ENCODE measurements at regions not wholly inside any gene's neighbourhood (a gene's known extent, or its start where the extent isn't known, plus 50 kb on each side); places are given as distances from the start of the nearest gene placed in this dataset.

DNA sequence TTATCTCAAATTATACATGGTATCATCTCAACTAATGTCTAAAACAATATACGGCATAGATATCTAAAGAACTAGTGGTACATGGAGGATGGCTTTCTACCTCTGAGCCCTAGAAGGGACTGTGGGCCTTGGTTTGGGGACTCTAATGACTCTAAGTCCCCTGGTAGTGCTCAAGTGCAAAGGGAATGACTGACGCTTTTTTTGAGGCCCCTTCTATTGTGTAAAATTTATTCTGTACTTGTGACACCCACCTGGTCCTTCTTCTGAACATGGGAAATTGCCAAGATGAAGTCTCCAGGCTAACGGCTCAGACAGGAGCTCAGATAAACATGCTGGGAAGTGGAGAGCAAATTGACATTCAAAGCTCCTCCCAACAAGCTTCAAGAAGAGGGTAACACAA lies 53.4 kb upstream of the IGLL5 start:
- no peak for TF ChIP-seq POLR2A (IDR thresholded peaks at IDR 0.05)
- TF ChIP-seq, protein P1, sequence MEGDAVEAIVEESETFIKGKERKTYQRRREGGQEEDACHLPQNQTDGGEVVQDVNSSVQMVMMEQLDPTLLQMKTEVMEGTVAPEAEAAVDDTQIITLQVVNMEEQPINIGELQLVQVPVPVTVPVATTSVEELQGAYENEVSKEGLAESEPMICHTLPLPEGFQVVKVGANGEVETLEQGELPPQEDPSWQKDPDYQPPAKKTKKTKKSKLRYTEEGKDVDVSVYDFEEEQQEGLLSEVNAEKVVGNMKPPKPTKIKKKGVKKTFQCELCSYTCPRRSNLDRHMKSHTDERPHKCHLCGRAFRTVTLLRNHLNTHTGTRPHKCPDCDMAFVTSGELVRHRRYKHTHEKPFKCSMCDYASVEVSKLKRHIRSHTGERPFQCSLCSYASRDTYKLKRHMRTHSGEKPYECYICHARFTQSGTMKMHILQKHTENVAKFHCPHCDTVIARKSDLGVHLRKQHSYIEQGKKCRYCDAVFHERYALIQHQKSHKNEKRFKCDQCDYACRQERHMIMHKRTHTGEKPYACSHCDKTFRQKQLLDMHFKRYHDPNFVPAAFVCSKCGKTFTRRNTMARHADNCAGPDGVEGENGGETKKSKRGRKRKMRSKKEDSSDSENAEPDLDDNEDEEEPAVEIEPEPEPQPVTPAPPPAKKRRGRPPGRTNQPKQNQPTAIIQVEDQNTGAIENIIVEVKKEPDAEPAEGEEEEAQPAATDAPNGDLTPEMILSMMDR (IDR thresholded peaks at IDR 0.05): no peak

Data from ovary (tissue), 3 donors.